WTC11 (cell line): ENCODE measurements at regions not wholly inside any gene's neighbourhood (a gene's known extent, or its start where the extent isn't known, plus 50 kb on each side); places are given as distances from the start of the nearest gene placed in this dataset.

ENCODE experiments used
- ATAC-seq: fragments of 200-7000 bp; cut with Tn5 transposase; 2 replicates; pipeline ENCODE4 v1.10.0; 2021; ENCODE audit warnings: mild to moderate bottlenecking, moderate library complexity
- CTCF ChIA-PET: fragments of 300-600 bp; sonication (Branson Sonifier 250); formaldehyde crosslinking; loops from one replicate; lab custom pipeline; 2021; ENCODE audit warnings: antibody characterized with exemption; lab: Charles Lee
- POLR2A ChIA-PET: fragments of 350-600 bp; sonication (Branson Sonifier 250); formaldehyde crosslinking; loops from one replicate; lab custom pipeline; 2021; ENCODE audit warnings: antibody characterized with exemption; lab: Charles Lee
- DNase-seq: peaks from one replicate; pipeline ENCODE4 v3.0.0; 2021; ENCODE audit warnings: low spot score
- H3K27ac Mint-ChIP-seq: 2 replicates; pipeline ENCODE4 v1.8.0; 2021; ENCODE audit warnings: mixed read lengths
- H3K27me3 Mint-ChIP-seq: 2 replicates; pipeline ENCODE4 v1.8.0; 2021; ENCODE audit warnings: low read depth, mild to moderate bottlenecking, moderate library complexity, mixed read lengths
- H3K36me3 Mint-ChIP-seq: 2 replicates; pipeline ENCODE4 v1.8.0; 2021; ENCODE audit warnings: mixed read lengths
- H3K4me1 Mint-ChIP-seq: 2 replicates; pipeline ENCODE4 v1.8.0; 2022; ENCODE audit warnings: mixed read lengths
- H3K4me3 Mint-ChIP-seq: 2 replicates; pipeline ENCODE4 v1.8.0; 2021; ENCODE audit warnings: mild to moderate bottlenecking, moderate library complexity, mixed read lengths
- H3K9me3 Mint-ChIP-seq: 2 replicates; pipeline ENCODE4 v1.8.0; 2021; ENCODE audit warnings: mixed read lengths
- CBFB ChIP-seq: sonication (generic); formaldehyde crosslinking; IDR thresholded peaks from 2 replicates; pipeline ENCODE4 v1.8.1; 2022; ENCODE audit warnings: mild to moderate bottlenecking, low read depth, missing genetic modification reagents
- CTCF ChIP-seq: fragments of 200-600 bp; IDR thresholded peaks from 2 replicates; pipeline ENCODE4 v1.8.0; 2022; ENCODE audit warnings: antibody characterized with exemption
- ESRRA ChIP-seq: sonication (generic); formaldehyde crosslinking; IDR thresholded peaks from 2 replicates; pipeline ENCODE4 v1.8.1; 2022; ENCODE audit warnings: mild to moderate bottlenecking, missing genetic modification reagents, borderline replicate concordance
- FOXJ3 ChIP-seq: sonication (generic); formaldehyde crosslinking; IDR thresholded peaks from 2 replicates; pipeline ENCODE4 v1.9.0; 2021; ENCODE audit warnings: missing genetic modification reagents, mild to moderate bottlenecking, borderline replicate concordance
- FOXK1 ChIP-seq: sonication (generic); formaldehyde crosslinking; IDR thresholded peaks from 2 replicates; pipeline ENCODE4 v1.8.0; 2022; ENCODE audit warnings: mild to moderate bottlenecking, moderate library complexity, missing genetic modification reagents
- HMGA2 ChIP-seq: fragments of 250-450 bp; sonication (Bioruptor Pico); IDR thresholded peaks from 2 replicates; pipeline ENCODE4 v1.4.0; 2021; ENCODE audit warnings: mild to moderate bottlenecking, moderate library complexity
- HMGXB4 ChIP-seq: sonication (generic); formaldehyde crosslinking; IDR thresholded peaks from 2 replicates; pipeline ENCODE4 v1.8.1; 2023; ENCODE audit warnings: mild to moderate bottlenecking, moderate library complexity, missing genetic modification reagents
- MXD4 ChIP-seq: fragments of 250-450 bp; sonication (Bioruptor Pico); IDR thresholded peaks from 2 replicates; pipeline ENCODE4 v1.8.0; 2021; ENCODE audit warnings: mild to moderate bottlenecking, moderate library complexity, borderline replicate concordance
- MYBL2 ChIP-seq: sonication (generic); formaldehyde crosslinking; IDR thresholded peaks from 2 replicates; pipeline ENCODE4 v1.8.1; 2023; ENCODE audit warnings: mild to moderate bottlenecking, moderate library complexity, missing genetic modification reagents
- NFE2L1 ChIP-seq: sonication (generic); formaldehyde crosslinking; IDR thresholded peaks from 2 replicates; pipeline ENCODE4 v1.8.1; 2023; ENCODE audit warnings: missing genetic modification reagents
- PREB ChIP-seq: sonication (generic); formaldehyde crosslinking; IDR thresholded peaks from 2 replicates; pipeline ENCODE4 v1.8.1; 2022; ENCODE audit warnings: mild to moderate bottlenecking, missing genetic modification reagents, moderate library complexity, borderline replicate concordance
- SMAD3 ChIP-seq: sonication (generic); formaldehyde crosslinking; IDR thresholded peaks from 2 replicates; pipeline ENCODE4 v1.8.0; 2022; ENCODE audit warnings: missing genetic modification reagents, mild to moderate bottlenecking, borderline replicate concordance
- TP53 ChIP-seq: sonication (generic); formaldehyde crosslinking; IDR thresholded peaks from 2 replicates; pipeline ENCODE4 v1.8.1; 2023; ENCODE audit warnings: mild to moderate bottlenecking, missing genetic modification reagents
- USF2 ChIP-seq: sonication (generic); formaldehyde crosslinking; IDR thresholded peaks from 2 replicates; pipeline ENCODE4 v1.8.1; 2023; ENCODE audit warnings: mild to moderate bottlenecking, missing genetic modification reagents, moderate library complexity
- ZBTB21 ChIP-seq: sonication (generic); formaldehyde crosslinking; IDR thresholded peaks from 2 replicates; pipeline ENCODE4 v1.8.1; 2023; ENCODE audit warnings: mild to moderate bottlenecking, missing genetic modification reagents, borderline replicate concordance
- ZNF121 ChIP-seq: sonication (generic); formaldehyde crosslinking; IDR thresholded peaks from 2 replicates; pipeline ENCODE4 v1.8.0; 2023; ENCODE audit warnings: missing genetic modification reagents
- ZNF396 ChIP-seq: fragments of 250-450 bp; sonication (Bioruptor Pico); IDR thresholded peaks from 2 replicates; pipeline ENCODE4 v1.8.0; 2021; ENCODE audit warnings: mild to moderate bottlenecking, moderate library complexity, borderline replicate concordance
- ZNF671 ChIP-seq: fragments of 250-450 bp; sonication (Bioruptor Pico); IDR thresholded peaks from 2 replicates; pipeline ENCODE4 v1.8.0; 2021; ENCODE audit warnings: mild to moderate bottlenecking
- TF ChIP-seq, protein P1 (sequence below): sonication (generic); formaldehyde crosslinking; IDR thresholded peaks from 2 replicates; pipeline ENCODE4 v1.8.1; 2023; ENCODE audit warnings: mild to moderate bottlenecking, missing genetic modification reagents

GRCh38 chr14:87758876-87759275, 234.1 kb downstream of the GALC start (continued):
- TF ChIP-seq FOXJ3 (CRISPR knock-in tag) (no peak), ZNF671 (CRISPR knock-in tag) (no peak), USF2 (CRISPR knock-in tag) (no peak)

- CTCF ChIA-PET = no interaction called here
- Mint-ChIP-seq H3K27me3 (no peaks in the 10 kb centered on the region), H3K4me1 (no peaks in the 10 kb centered on the region), H3K4me3 (no peak overlapping the region), H3K36me3 (peaks cover under 1% of the 10 kb centered on the region), H3K27ac (no peak overlapping the region), H3K9me3 (peaks cover 14% of the 10 kb centered on the region)
- POLR2A ChIA-PET = no interaction called here
- no peak for TF ChIP-seq ESRRA (CRISPR knock-in tag)
- TF ChIP-seq CBFB (CRISPR knock-in tag) = no peak
- TF ChIP-seq FOXK1 (CRISPR knock-in tag) = no peak
- TF ChIP-seq SMAD3 (CRISPR knock-in tag) = no peak
- no peak for TF ChIP-seq TP53 (CRISPR knock-in tag)
- TF ChIP-seq CTCF = no peak
- TF ChIP-seq PREB (CRISPR knock-in tag) = no peak
- TF ChIP-seq, protein P1, sequence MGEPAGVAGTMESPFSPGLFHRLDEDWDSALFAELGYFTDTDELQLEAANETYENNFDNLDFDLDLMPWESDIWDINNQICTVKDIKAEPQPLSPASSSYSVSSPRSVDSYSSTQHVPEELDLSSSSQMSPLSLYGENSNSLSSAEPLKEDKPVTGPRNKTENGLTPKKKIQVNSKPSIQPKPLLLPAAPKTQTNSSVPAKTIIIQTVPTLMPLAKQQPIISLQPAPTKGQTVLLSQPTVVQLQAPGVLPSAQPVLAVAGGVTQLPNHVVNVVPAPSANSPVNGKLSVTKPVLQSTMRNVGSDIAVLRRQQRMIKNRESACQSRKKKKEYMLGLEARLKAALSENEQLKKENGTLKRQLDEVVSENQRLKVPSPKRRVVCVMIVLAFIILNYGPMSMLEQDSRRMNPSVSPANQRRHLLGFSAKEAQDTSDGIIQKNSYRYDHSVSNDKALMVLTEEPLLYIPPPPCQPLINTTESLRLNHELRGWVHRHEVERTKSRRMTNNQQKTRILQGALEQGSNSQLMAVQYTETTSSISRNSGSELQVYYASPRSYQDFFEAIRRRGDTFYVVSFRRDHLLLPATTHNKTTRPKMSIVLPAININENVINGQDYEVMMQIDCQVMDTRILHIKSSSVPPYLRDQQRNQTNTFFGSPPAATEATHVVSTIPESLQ (CRISPR knock-in tag) = no peak
- TF ChIP-seq MXD4 (CRISPR knock-in tag) = no peak
- TF ChIP-seq ZNF396 = no peak
- TF ChIP-seq NFE2L1 (CRISPR knock-in tag) = no peak
- no peak for TF ChIP-seq HMGA2 (CRISPR knock-in tag)
- TF ChIP-seq MYBL2 (CRISPR knock-in tag) = no peak
- no peak for TF ChIP-seq ZBTB21 (CRISPR knock-in tag)
- TF ChIP-seq ZNF121 (CRISPR knock-in tag) = no peak
- TF ChIP-seq HMGXB4 (CRISPR knock-in tag) = no peak
- DNase-seq (no peak), ATAC-seq (no peak)
These were observed 236.3 kb downstream of the GALC start for GRCh38 chr14:87756661-87757060.
